Fibroblast of skin of right biceps (primary cell): ENCODE measurements at regions not wholly inside any gene's neighbourhood (a gene's known extent, or its start where the extent isn't known, plus 50 kb on each side); places are given as distances from the start of the nearest gene placed in this dataset.
"Not testable (repeated sequence)": the region's sequence is repeated elsewhere in the genome, so short reads cannot be mapped to it uniquely, and the experiment has no call there.

Experiments used
- DNase-seq: peaks from one replicate; pipeline ENCODE4 v3.0.0-alpha.2; 2013

DNA sequence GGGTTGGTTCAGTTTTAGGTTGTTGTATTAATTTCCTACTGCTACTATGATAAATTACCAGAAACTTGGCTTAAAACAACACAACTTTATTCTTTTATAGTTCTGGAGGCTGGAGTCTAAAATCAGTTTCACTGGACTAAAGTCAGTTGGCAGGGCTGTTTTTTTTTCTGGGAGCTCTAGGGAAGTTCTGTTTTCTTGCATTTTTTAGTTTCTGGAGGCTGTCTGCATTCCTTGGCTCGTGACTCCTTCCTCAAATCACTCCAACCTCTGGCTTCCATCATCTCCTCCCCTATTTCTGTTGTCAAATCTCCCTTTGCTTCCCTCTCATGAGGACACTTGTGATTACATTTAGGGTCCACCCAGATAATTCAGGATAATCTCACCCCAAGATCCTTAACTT, 51.3 kb upstream of the SUB1 start:
- DNase-seq: peak; percentile 31

DNA sequence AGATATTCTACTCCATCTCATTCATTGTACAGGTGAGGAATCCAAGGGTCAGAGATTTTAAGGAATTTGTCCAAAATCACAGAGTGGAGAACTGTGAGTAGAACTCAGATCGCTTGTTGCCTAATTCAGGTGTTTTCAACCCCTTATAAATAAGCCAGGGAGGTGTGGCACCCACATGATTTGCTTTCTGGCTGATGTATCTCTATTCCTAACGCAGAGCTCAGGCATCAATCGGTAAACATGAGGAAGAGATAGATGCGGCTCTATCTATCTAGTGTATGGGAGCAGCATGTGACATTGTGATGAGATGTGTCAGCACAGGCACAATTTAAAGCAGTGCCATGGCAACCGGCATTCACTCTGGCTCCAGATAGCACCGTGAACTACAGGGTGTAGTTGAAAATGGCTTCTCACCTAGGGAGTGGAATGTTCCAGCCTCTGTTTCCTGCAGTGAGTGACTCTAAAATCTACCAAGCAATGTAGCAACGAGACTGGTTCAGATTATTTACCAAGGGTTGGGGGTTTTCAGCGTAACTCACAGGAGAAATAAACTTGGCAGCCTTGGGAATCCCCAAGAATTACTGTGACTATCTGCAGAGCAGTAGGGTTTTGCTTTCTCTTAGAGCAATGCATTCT, 53.4 kb upstream of the SUB1 start:
- peak; percentile 84 for DNase-seq

DNA sequence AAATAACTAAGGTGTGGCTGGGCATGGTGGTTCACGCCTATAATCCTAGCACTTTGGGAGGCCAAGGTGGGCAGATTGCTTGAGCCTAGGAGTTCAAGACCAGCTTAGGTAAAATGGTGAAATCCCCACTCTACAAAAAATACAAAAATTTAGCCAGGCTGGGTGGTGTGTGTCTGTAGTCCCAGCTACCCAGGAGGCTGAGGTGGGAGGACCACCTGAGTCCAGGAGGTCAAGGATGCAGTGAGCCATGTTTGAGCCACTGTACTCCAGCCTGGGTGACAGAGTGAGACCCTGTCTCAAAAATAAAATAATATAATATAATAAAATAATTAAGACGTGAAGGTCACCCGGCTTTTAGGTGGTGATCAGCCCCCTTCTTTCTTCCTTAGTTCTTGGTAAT, 58.0 kb upstream of the SUB1 start:
- not testable (repeated sequence) for DNase-seq

DNA sequence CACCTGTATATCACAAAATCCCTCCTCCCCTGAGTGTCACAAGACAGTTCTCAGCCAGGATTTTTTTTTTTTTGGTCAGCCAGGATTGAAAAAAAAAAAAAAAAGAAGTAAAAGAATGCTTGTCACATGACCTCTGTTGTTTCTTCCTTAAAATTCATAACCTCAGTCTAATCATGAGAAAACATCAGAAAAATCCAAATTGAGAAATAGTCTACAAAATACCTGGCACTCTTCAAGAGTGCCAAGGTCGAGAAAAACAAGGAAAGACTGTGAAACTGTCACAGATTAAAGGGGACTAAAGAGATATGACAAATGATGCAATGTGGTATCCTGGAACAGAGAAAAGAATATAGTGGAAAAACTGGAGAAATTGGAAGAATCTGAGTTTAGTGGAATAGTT, 58.5 kb upstream of the SUB1 start:
- DNase-seq: no peak

DNA sequence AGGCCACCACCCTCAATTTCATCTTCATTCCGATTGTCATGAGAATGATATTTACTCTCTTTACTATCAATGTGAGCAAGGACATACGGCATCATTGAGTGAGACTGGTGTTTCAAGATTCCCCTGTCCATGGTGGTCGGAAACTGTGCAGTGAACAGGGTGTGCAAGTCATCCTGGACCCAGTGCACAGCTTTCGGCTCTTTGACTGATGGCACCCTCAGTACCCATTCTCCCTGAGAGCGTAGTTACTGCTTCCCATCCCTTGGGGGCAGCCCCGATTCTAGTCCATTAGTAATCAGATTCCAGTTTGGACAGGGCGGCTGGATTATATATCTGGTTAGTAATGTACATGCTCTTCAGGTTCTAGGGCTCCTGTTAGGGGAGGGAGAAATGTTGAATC, 61.7 kb upstream of the SUB1 start:
- DNase-seq: no peak

DNA sequence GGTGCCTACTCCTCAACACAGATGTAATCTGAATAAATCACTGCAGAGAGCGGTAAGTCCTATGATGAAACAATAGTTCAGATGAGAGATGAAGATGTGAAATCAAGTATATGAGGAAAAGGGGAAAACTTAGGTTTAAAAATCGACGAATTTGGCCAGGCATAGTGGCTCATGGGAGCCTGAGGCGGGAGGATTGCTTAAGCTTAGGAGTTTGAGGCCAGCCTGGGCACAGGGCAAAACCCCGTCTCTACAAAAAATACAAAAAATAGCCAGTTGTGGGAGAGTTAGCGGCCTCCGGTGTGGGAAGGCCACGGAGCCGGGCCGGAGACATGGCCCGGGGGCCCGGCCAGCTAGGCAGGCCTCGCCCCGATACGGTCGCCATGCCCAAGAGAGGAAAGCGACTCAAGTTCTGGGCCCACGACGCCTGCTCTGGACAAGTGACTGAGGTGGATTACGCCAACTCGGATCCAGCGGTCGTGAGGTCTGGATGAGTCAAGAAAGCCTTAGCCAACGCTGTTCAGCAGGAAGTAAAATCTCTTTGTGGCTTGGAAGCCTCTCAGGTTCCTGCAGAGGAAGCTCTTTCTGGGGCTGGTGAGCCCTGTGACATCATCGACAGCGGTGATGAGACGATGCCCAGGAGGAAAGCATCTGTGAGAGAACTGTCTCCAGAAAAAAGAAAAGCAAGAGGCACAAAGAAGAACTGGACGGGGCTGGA, 62.8 kb upstream of the SUB1 start:
- peak; percentile 93 for DNase-seq

DNA sequence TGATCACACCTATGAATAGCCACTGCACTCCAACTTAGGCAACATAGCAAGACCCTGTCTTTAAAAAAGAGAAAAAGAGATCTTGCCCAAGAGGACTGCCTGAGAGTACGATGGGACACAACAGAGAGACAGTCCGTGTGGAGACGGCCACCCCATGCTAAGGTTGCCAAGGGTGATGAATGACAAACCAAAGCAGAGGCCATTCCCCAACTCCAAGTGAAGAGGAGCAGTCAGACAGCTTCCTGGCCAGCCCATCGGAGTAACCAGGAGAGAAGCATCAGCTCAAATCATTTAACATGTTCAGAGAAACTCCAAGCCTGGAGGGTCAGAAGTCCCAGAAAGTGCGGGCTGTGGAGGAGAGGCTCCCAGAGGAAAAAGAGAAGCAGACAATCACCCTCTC, 63.9 kb upstream of the SUB1 start:
- DNase-seq: no peak

DNA sequence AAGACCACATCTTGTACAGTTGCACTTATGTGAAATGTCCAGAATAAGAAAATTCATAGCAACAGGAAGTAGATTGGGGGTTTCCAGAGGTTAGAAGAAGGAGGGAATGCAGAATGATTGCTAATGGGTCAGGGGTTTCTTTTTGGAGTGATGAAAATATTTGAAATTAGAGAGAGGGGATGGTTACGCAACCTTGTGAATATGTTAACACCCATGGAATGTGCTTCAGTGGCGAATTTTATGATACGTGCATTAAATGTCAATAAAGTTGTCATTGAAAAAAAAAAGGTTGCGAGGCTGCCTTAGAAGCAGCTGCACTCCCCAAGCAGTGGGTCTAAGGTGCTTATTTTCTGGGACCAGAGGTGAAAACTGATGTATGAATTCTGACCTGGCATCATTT, 64.4 kb upstream of the SUB1 start:
- DNase-seq: peak; percentile 66

- DNase-seq: peak; percentile 45
Measured at GRCh38 chr5:32520356-32520755, 65.0 kb upstream of the SUB1 start.

- no peak for DNase-seq
Measured at GRCh38 chr5:32519508-32519907, 65.8 kb upstream of the SUB1 start.

- no peak for DNase-seq
Measured at GRCh38 chr5:32514806-32515205, 70.3 kb upstream of the ZFR start.

DNA sequence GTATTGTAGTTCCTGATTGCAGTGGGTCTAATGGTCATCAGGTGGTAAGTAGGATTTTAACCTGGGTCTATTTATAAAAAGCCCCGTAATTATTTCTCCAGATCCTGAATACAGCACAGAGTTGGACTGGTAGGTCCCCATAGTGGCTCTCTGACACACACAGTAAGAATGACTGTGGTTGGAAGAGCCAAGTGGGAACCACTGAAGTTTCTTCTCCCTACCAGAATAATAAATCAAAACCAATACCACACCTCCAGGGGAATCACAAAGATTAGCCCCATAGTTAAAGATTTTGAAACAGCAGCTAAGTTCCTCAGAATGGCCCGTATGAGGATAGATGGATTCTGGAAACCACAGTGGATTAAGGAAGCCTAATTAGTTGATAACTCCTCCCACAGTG, 68.4 kb upstream of the ZFR start:
- DNase-seq: peak; percentile 75

DNA sequence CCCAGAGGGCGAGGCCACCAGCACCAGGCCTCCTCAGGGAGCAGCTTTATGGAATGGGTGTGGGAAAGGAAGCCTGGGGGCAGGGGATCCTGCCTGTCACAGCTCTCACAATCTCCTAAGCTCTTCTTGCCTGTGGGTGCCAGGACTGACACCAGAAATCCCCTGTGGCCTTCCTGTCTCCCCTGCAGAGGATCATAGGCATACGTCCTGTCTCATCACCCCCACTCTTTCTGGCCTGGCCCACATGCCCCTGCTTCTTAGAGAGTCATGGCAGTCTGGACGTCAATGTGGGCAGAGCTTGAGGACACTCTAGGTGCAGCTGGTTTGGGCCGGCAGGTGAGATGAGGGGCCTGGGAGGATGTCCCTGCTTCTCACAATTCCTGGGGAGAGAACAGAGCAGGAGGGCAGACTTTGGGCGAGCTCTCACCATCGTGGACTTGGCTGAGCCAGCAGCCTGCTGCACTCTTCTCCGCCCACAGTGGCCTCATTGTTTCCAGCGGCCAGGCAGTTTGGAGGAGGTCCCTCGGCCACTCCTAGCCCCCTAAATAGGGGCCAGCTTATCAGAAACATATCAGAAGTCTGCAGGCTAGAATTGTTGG, 67.3 kb upstream of the ZFR start:
- DNase-seq: no peak

- no peak for DNase-seq
Measured at GRCh38 chr5:32510860-32511259, 66.3 kb upstream of the ZFR start.

DNA sequence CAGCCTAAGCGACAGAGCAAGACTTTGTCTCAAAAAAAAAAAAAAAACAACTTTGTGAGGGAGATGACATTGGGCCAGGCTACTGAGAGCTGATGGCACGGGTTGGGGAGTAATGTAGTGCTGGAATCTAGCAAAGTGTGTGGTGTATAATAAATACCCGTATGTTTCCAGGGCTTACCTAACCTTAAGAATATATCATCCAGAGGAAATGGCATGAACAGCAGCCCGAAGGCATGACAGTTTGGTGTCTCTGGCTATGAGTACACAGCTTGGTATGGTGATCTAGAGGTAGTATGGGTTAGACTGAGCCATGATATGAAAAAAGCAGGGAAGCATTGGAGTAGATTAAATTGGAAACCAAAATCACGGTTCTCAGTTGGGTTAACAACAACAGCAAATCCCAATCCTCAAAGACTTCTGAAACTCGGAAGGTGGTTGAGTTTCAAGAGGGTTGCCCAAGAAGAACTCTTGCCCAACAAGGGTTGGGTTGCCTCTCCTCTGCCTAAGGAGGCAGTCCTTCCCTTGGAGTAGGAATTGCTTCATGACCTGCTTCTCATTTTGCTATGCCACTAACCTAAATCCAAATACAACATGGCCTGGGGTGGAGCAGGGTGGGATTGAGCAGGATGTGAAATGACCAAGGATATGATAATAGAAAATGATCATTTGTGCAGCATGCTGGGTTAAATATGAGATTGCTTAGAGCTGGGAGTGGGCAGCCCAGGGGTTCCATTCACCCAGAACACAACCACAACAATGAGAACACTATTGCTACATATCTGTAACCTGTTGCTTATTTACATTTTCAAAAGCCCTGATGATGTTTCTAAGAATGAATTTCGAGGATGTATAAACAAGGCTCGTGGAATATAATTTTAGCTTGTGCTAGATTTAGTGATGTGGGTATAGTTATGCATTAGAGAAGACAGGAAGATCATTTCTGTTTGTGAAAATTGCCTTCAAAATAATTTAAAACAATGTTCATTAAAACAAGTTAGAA, 64.6 kb upstream of the ZFR start:
- peak; percentile 61 for DNase-seq

DNA sequence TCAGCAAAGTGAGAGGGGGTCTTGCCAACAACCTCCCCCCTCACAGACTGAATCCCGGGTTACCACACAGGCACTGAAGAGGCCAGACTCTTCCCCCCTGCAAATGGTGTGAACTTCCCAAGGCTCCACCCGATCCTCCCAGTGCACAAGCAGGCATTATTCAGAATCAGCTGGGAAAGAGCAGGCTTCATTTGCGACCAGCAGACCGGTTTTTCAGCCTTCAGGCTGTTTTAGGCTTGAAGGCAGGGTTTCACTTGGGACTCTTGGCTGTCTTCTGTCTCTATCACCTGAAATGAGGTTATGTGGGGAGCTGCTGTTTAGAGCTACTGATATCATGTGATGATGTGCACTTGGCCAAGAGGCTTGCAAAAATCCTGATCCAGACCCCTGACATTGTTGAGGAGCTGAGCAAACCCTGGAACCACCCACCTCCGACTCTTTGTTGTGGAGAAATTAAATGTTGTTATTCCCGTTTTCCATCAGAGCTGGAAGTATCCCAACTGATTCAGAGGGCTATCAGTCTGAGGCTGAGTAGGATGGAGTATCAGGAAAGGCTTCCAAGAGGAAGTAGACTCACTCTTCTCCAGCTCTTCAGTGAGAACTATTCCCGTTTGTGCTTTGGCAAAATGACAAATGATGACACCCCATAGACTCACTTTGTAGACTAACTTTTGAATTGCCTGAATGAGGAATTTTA, 63.3 kb upstream of the ZFR start:
- peak; percentile 99 for DNase-seq

DNA sequence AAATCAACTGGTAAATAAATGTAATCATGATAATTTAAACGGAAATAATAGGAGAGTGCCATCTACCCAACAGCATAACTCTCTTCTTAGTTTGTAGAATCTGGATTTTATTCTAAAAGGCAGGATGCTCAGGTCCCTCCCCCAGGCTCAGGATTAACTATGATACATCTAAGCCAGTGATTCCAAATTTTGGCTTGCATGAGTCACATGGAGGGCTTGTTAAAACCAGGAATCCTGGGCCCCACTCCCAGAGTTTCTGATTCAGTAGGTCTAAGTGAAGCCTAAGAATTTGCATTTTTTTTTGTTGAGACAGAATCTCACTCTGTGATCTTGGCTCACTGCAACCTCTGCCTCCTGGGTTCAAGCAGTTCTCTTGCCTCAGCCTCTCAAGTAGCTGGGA, 62.3 kb upstream of the ZFR start:
- DNase-seq: peak; percentile 99

GRCh38 chr5:32506201-32506661, 61.7 kb upstream of the ZFR start:
- no peak for DNase-seq

DNA sequence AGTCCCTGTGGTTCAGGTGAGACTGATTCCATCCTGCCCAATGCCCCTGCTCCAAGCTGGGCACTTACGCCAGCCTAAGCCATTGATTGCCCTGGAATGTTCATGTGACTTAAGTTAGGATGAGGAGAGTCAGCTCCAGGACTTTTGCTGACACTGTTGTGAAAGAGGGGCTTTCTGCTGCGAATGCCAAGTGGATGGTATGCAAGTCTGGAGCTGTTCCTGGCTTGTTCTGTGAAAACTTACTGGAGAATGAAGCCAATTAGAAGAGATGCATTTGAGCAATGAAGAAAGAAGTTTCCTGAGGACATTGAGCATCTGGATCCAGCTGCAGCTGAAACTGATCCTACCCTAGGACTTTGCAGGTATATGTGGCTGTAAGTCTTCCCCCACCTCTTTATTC, 61.2 kb upstream of the ZFR start:
- peak; percentile 79 for DNase-seq

GRCh38 chr5:32504989-32505596, 60.6 kb upstream of the ZFR start:
- DNase-seq: peak; percentile 98

- no peak for DNase-seq
Measured at GRCh38 chr5:32504329-32504988, 59.9 kb upstream of the ZFR start.
